SJCRH30 (cell line): ENCODE measurements at regions not wholly inside any gene's neighbourhood (a gene's known extent, or its start where the extent isn't known, plus 50 kb on each side); places are given as distances from the start of the nearest gene placed in this dataset.

Experiments used
- DNase-seq, 2 experiments: peaks; one replicate each; pipeline ENCODE4 v3.0.0-alpha.2; 2015 to 2020
- H3K27ac ChIP-seq: fragments of 250-450 bp; sonication (Bioruptor Pico); 2 replicates; pipeline ENCODE4 v1.5.1; 2020; ENCODE audit warnings: mild to moderate bottlenecking, moderate library complexity
- H3K27me3 ChIP-seq: fragments of 250-450 bp; sonication (Bioruptor Pico); 2 replicates; pipeline ENCODE4 v1.5.1; 2020; ENCODE audit warnings: mild to moderate bottlenecking, moderate library complexity
- H3K36me3 ChIP-seq: fragments of 250-450 bp; sonication (Bioruptor Pico); 2 replicates; pipeline ENCODE4 v1.5.1; 2020; ENCODE audit warnings: mild to moderate bottlenecking, moderate library complexity
- H3K4me1 ChIP-seq: fragments of 250-450 bp; sonication (Bioruptor Pico); 2 replicates; pipeline ENCODE4 v1.5.1; 2020; ENCODE audit warnings: mild to moderate bottlenecking, moderate library complexity
- H3K4me3 ChIP-seq: fragments of 250-450 bp; sonication (Bioruptor Pico); 2 replicates; pipeline ENCODE4 v1.5.1; 2020; ENCODE audit warnings: mild to moderate bottlenecking, moderate library complexity
- H3K9me3 ChIP-seq: fragments of 250-450 bp; sonication (Bioruptor Pico); replicated peaks from 2 replicates; pipeline ENCODE4 v1.5.1; 2020; ENCODE audit warnings: mild to moderate bottlenecking, moderate library complexity

DNA sequence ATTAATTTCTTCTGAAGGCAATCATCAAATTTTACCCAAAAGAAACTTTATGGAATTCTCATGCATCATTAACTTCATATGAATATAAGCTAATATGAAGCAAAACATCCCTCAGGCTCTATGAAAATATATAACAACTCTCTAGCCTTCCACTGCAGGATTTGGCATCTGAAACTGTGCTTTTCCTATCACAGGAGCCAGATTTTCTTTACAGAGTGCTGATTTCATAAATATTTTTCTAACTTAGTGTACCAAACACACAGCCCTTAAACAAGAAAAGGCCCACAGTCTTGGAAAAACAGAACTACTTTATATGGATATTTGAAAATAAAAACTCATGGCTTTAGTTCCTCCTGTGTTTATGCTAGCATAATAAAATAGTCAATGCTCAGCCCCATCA is 559.5 kb upstream of the CHRM3 start:
- H3K9me3 ChIP-seq = no peaks in the 10 kb centered on the region
- DNase-seq = no peak
- no peak overlapping the region for H3K4me3 ChIP-seq
- H3K4me1 ChIP-seq = no peaks in the 10 kb centered on the region
- no peak overlapping the region for H3K27ac ChIP-seq
- H3K36me3 ChIP-seq = no peaks in the 10 kb centered on the region
- no peaks in the 10 kb centered on the region for H3K27me3 ChIP-seq

DNA sequence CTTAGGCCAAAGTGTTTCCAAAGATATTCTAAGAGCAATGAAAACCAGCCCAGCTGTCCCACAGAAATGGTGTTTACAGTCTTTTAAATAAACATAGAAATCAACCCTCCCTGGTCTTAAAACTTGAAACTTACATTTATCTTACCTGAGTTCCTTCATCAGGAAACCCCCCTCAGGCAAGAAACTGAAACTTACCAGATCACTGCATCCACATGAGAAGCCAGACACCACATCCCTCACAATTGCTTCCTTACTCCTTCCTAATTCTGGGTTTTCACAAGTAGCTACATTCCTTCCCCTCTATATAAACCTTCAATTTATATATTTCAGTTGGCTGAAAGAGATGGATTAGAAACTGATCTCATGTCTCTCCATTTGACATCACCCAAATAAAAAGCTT is 563.0 kb upstream of the CHRM3 start:
- H3K9me3 ChIP-seq = no peaks in the 10 kb centered on the region
- no peak overlapping the region for H3K4me3 ChIP-seq
- no peak for DNase-seq
- no peaks in the 10 kb centered on the region for H3K36me3 ChIP-seq
- no peaks in the 10 kb centered on the region for H3K27me3 ChIP-seq
- H3K4me1 ChIP-seq = no peaks in the 10 kb centered on the region
- H3K27ac ChIP-seq = no peak overlapping the region

DNA sequence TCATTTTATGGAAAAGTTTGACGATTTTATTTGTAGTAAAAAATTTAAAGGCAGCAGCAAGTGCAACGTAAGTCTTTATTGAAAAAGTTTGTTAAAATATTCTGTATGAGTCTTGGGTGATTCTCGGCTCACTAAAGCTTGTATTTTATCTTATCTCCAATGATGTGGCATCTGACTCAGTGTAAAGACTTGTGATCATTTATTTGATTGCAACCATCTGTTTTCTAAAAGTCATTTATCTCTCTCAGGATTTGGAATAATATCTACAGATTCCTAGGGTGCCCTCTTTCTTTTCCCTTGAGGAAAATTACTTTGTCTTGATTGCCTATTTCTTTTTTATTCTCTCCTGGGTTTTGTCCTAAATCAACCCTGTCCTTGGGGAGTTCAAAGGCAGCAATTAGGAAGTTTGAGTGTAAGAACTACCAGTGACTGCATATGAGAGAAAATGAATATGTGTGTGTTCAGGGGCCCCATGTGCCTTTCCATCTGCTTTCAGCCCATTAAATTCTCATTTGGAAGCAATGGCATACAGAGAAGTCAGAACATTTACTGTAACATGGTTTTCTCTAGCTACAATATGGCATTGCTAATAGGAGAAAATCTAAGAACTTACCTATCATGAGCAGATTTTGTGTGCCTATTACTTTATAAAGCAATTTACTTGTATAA is 575.0 kb upstream of the CHRM3 start:
- no peaks in the 10 kb centered on the region for H3K4me1 ChIP-seq
- no peaks in the 10 kb centered on the region for H3K36me3 ChIP-seq
- no peak overlapping the region for H3K27ac ChIP-seq
- no peaks in the 10 kb centered on the region for H3K9me3 ChIP-seq
- no peaks in the 10 kb centered on the region for H3K27me3 ChIP-seq
- no peak for DNase-seq
- no peak overlapping the region for H3K4me3 ChIP-seq

DNA sequence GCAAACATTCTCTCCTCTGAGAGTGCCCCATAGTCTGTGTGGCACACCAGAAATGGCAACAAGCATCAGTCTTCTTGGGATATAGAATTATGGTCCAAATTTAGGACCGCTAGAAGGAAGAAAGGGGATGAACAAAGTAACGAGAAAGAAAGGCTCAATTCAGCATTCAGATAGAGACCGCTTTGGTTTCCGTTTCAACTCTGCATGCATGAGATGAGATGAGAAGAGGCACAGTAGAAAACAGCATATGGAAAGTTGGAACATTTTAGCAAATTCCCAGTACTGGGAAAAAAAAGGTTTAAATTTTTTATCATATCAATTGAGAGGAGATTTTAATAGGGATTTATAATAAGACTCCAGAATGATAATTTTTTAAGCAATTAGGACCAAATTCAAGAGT is 595.5 kb upstream of the CHRM3 start:
- Histone ChIP-seq H3K4me3 (no peak overlapping the region), H3K27ac (no peak overlapping the region), H3K36me3 (no peaks in the 10 kb centered on the region), H3K9me3 (no peaks in the 10 kb centered on the region), H3K27me3 (no peaks in the 10 kb centered on the region), H3K4me1 (no peaks in the 10 kb centered on the region)
- no peak for DNase-seq

DNA sequence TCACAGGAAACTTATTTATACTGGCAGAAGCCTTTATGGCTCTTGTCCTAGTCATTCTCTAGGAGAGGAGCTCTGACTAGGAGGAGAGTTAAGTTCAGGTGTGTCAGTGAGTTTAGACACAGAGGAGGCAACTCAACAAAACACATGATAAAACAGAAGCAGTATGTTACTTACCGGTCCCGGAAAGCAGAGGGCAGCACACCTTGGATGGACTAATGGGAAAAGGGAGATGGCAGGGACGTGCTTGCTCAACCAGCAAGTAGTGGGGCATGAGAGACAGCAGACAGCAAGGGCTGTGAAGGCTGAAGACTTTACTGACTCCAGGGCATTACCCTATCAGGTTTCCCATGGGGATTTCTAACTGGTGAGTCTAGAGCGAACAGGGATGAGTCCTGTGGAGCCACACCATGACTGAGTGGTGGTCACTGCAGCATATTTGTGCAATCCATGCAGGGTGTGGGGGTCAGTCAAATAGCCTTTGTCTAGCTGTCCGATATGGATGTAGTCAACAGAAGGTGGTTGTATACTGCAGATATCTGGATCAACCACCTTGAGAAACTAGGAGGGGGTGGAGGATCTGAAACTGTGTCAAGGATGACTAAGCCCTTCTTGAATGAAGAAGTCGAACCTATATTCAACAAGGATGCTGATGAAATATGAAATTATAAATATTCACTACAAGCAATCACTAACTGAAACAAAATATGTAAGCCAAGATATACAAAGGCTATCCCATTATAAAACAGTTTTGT is 596.3 kb upstream of the CHRM3 start:
- H3K27me3 ChIP-seq = no peaks in the 10 kb centered on the region
- H3K4me1 ChIP-seq = no peaks in the 10 kb centered on the region
- no peak overlapping the region for H3K27ac ChIP-seq
- H3K9me3 ChIP-seq = no peaks in the 10 kb centered on the region
- H3K4me3 ChIP-seq = no peak overlapping the region
- no peaks in the 10 kb centered on the region for H3K36me3 ChIP-seq
- no peak for DNase-seq

DNA sequence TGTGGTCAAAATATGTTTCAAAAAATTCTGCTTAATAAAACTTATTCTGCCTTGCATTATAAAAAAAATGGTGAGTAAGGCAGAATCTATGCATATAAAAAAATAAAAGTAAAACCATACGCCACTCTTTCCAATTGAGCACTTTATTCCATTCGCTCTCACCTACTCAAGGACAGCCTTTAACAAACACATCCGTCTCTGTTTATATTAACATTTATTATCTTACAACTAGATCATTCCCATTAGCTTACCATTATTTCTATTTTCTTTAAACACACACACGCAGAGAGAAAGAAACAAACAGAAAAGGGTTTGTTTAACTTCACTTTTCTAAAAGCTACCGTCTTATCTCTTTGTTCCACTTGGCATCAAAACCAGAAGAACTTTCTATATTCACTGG is 598.9 kb upstream of the CHRM3 start:
- Histone ChIP-seq H3K36me3 (no peaks in the 10 kb centered on the region), H3K27me3 (no peaks in the 10 kb centered on the region), H3K9me3 (no peaks in the 10 kb centered on the region), H3K27ac (no peak overlapping the region), H3K4me1 (no peaks in the 10 kb centered on the region), H3K4me3 (no peak overlapping the region)
- DNase-seq = no peak

DNA sequence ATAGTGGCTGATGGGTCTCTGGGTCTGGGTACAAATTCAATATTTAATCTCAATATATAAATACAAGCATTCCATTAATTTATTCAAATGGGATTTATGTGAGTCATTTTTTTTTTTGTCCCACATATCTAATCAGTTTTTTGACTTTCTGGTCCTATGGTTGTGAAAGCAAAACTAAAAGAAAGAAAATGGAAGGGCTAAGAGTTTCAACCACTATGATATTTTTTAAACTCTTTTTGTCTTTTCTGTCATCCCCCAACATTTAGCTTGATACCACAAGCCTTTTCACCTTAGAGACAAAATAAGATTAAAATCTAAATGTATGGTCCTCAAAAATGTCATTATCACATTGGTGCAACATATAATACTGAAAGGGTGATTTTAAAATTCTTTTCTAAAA is 602.7 kb upstream of the CHRM3 start:
- Histone ChIP-seq H3K27ac (no peak overlapping the region), H3K27me3 (no peaks in the 10 kb centered on the region), H3K9me3 (no peaks in the 10 kb centered on the region), H3K4me3 (no peak overlapping the region), H3K4me1 (no peaks in the 10 kb centered on the region), H3K36me3 (no peaks in the 10 kb centered on the region)
- no peak for DNase-seq

DNA sequence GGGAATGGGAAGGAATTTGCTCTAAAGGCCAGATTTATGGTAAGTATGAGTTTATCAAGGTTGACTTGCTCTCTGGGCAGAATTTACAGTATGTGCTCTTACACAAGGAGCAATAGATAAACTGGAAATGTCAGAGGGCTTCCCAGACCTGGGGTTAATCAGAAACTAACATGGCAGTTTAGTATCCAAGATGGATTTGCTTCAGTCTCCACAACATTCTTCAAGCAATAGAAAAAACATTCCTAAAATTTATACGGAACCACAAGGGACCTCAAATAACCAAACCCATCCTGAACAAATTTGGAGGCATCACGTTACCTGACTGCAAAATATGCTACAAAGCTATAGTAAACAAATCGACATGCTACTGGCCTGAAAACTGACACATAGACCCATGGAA is 606.7 kb upstream of the CHRM3 start:
- H3K4me1 ChIP-seq = no peaks in the 10 kb centered on the region
- DNase-seq = no peak
- H3K4me3 ChIP-seq = no peak overlapping the region
- no peaks in the 10 kb centered on the region for H3K9me3 ChIP-seq
- no peaks in the 10 kb centered on the region for H3K36me3 ChIP-seq
- H3K27me3 ChIP-seq = no peaks in the 10 kb centered on the region
- no peak overlapping the region for H3K27ac ChIP-seq

DNA sequence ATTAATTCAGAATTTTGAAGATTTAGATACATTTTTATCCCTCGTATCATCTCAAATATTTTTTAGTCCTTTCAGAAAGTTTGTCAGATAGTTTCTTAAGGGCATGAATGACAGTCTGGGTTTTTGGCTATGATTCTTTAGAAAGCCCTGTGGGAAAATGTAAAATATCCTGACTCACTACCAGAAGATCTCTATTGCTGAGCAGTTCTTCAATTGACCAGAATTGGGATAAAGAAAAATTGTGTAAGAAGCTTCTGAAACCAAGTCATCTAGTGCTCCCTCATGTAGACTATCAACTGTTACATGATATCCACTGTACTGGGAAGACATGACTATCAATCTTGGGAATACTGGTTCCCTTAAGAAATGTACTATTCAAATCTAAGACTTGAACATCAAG is 608.3 kb upstream of the CHRM3 start:
- H3K36me3 ChIP-seq = no peaks in the 10 kb centered on the region
- H3K9me3 ChIP-seq = no peaks in the 10 kb centered on the region
- H3K4me3 ChIP-seq = no peak overlapping the region
- no peak for DNase-seq
- H3K27me3 ChIP-seq = no peaks in the 10 kb centered on the region
- H3K27ac ChIP-seq = no peak overlapping the region
- no peaks in the 10 kb centered on the region for H3K4me1 ChIP-seq

DNA sequence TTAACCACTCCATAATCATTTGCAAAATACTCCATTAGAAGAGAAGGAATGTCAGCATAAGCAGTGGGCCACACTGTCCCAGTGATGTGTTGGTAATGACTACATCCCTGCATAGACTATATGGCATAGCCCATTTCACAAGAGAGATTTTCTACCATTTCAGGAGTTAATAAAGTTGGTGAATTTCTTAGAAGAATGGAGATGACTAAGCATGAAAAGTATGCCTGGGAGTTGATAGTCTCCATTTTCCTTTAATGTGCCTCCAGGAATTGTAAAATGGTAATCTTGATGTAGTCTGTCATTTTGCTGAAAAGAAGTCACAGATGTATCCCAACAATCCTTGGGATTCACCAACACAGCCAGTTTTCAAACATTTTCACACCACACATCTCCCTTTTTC is 608.8 kb upstream of the CHRM3 start:
- Histone ChIP-seq H3K27me3 (no peaks in the 10 kb centered on the region), H3K36me3 (no peaks in the 10 kb centered on the region), H3K9me3 (no peaks in the 10 kb centered on the region), H3K4me1 (no peaks in the 10 kb centered on the region), H3K4me3 (no peak overlapping the region), H3K27ac (no peak overlapping the region)
- DNase-seq = no peak

DNA sequence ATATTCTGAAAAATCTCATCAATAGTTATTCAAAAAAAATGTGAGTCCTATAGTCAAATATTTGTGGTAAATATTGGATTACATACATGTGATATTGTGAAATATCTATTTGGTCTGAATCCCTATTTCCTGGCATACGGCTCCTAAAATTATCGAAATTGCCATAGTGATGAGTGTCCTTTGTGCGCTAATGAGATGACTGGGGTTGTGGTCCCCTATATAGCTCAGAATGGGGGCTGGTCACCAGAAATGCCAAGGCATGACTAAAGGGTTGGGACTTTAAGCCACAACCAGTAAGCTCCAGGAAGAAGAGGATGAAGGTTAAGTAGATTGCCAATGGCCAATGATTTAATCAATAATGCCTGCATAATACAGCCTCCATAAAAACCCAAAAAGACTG is 610.2 kb upstream of the CHRM3 start:
- no peak overlapping the region for H3K27ac ChIP-seq
- H3K9me3 ChIP-seq = no peaks in the 10 kb centered on the region
- H3K4me1 ChIP-seq = no peaks in the 10 kb centered on the region
- H3K36me3 ChIP-seq = no peaks in the 10 kb centered on the region
- no peak overlapping the region for H3K4me3 ChIP-seq
- no peak for DNase-seq
- H3K27me3 ChIP-seq = no peaks in the 10 kb centered on the region

DNA sequence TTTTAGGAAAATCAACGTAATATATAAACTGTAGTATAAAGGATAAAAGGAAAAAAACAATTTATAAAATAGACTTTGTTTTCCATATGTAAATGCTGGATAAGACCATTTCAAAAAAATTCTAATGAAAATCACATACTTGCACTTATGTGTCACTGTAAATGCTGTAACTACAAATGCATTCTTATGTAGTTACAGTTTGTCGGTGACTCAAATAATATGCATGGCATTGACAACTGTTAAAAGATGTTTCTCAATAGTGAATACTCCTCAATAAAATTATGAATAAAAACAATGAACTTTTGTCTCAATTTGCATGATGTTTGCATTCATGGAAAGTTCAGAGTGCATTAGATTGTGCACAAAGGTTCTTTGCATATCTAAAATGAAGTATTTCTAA is 614.0 kb upstream of the CHRM3 start:
- no peaks in the 10 kb centered on the region for H3K9me3 ChIP-seq
- no peaks in the 10 kb centered on the region for H3K36me3 ChIP-seq
- no peak for DNase-seq
- no peak overlapping the region for H3K27ac ChIP-seq
- H3K4me3 ChIP-seq = no peak overlapping the region
- H3K4me1 ChIP-seq = no peaks in the 10 kb centered on the region
- no peaks in the 10 kb centered on the region for H3K27me3 ChIP-seq

DNA sequence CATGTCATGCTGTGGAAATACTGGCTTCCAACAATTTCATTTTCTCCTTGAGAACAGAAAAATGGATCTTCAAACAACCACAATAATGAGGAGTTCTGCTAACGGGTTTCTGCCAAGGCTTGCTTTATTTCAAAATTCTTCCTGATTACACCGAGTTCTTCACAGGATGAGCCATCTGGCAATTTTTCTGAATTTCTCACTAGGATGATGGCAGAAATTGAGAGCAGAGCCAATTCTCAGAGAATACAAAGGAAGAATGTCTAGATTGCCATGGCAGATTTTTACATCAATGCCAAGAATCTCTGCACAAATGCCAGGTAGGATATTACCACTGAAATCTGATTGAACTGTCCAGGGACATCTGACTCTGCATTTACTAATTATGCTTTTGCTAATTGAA is 619.0 kb upstream of the CHRM3 start:
- Histone ChIP-seq H3K4me3 (no peak overlapping the region), H3K4me1 (no peaks in the 10 kb centered on the region), H3K27ac (no peak overlapping the region), H3K9me3 (no peaks in the 10 kb centered on the region), H3K27me3 (no peaks in the 10 kb centered on the region), H3K36me3 (no peaks in the 10 kb centered on the region)
- no peak for DNase-seq

DNA sequence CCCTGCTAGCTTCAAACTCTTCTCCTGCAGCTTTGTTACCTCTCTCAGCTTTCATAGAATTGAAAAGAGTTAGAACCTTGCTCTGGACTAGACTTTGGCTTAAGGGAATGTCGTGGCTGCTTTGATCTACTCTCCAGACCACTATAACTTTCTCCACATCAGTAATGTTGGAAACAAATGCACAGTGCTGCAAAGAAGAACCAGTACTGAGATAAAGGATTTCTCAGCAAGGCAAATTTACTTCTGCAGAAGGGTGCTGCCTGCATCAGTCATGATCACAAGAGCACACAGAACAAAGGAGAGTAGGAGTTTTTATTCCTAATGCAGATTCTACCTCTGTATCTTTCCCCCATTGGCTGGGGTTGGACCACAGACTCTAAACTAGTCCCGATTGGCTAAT is 621.6 kb upstream of the CHRM3 start:
- Histone ChIP-seq H3K4me3 (no peak overlapping the region), H3K27me3 (no peaks in the 10 kb centered on the region), H3K36me3 (no peaks in the 10 kb centered on the region), H3K9me3 (no peaks in the 10 kb centered on the region), H3K4me1 (no peaks in the 10 kb centered on the region), H3K27ac (no peak overlapping the region)
- DNase-seq = no peak

DNA sequence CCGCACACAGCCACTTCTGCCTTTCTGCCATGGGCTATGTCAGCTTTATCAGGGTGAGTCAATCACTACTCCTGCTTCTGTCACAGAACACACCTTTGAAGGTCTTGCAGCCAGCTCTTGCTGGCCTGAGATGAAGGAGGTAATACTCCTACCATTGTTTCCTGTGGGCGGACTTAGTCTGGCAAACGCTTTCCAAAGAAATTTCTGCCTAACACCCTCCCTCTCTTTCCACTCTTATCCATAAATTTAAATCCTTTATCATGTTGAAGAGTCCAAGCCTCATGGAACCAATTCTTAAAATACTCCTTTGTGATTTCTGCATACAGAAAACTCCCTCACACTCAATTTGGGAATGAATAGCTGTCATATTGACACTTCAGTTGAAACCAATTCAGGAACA is 633.1 kb upstream of the CHRM3 start:
- no peak for DNase-seq
- no peak overlapping the region for H3K4me3 ChIP-seq
- H3K27ac ChIP-seq = no peak overlapping the region

DNA sequence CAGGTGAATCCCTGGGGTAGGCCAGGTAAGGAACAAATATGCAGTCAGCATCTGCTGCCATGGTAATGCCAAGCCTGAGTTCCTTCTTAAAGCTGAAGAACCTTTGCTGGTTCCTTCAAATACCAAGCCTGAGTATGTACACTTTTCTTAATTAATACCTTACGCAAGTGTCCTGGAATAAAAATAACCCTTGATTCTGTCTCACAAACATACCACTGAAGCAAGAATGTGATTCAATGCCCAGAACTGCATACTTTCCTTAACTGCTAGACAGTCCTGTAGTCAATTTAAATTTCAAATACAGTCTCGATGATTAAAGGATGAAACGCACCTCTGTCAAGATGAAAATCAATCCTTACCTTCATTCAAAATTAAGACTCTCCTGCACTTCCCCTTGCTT is 634.0 kb upstream of the CHRM3 start:
- Histone ChIP-seq H3K36me3 (no peaks in the 10 kb centered on the region), H3K4me1 (no peaks in the 10 kb centered on the region), H3K4me3 (no peak overlapping the region), H3K27ac (no peak overlapping the region), H3K9me3 (no peaks in the 10 kb centered on the region), H3K27me3 (no peaks in the 10 kb centered on the region)
- DNase-seq = no peak

More for the DNA sequence above, 633.1 kb upstream of the CHRM3 start:
- Histone ChIP-seq H3K36me3 (no peaks in the 10 kb centered on the region), H3K9me3 (no peaks in the 10 kb centered on the region), H3K4me1 (no peaks in the 10 kb centered on the region), H3K27me3 (no peaks in the 10 kb centered on the region)
